NT2/D1 (cell line): ENCODE measurements at regions not wholly inside any gene's neighbourhood (a gene's known extent, or its start where the extent isn't known, plus 50 kb on each side); places are given as distances from the start of the nearest gene placed in this dataset.

Experiments used
- SUZ12 ChIP-seq: IDR thresholded peaks from 2 replicates; pipeline ENCODE4 v1.6.1; 2011; ENCODE audit not compliant: insufficient read length, insufficient read depth; ENCODE audit errors: extremely low read depth
- ZNF274 ChIP-seq: IDR thresholded peaks from 2 replicates; pipeline ENCODE4 v1.6.1; 2011; ENCODE audit warnings: mild to moderate bottlenecking, low read depth, low read length

DNA sequence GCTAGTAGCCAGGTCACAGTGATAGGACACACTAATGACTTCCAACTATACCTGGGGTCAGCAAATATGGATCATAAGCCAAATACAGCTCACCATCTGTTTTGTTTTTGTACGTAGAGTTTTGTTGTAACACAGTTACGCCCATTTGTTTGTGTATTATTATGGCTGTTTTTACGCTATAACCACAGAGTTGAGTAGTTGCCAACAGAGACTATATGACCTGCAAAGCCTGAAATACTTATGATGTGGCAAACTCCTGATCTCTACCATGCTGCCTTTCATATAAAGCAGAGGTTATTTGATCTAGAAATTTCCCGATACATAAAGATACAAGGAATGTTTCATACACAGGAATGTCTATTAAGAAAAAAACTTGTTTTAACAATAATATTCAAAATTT is 152.2 kb downstream of the HNMT start:
- TF ChIP-seq SUZ12: no peak
- no peak for TF ChIP-seq ZNF274
